ENCODE measurements at regions not wholly inside any gene's neighbourhood (a gene's known extent, or its start where the extent isn't known, plus 50 kb on each side); places are given as distances from the start of the nearest gene placed in this dataset.

DNA sequence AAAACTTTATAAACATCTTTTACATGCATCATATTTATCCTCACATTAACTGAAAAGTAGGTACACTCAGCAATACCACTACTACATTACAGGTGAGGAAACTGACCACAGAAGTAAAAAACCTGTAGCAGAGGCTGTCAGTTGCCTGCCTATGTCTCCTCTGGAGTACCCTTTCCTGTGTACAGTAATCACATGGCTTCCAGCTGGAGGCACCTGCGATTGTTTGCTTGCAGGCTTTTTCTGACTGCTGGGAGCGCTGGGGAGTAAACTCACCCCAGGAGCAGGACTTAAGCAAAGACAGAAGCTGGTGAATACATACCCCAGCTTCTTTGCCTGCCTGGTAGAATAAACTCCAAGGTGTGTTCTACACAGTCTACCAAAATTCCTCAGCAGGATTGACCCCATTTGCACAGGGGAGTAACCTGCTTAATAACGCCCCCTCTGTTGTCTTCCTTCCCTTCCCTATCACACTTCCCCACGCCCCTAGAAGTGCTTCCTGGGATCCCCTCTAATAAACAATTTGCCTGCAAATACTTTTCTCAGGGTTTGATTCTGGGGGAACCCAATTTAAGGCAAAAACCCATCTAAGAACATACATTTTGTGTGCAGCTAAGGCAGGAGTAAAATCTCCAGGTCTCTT is 138.9 kb downstream of the PTH2R start:
- H3K9me3 ChIP-seq (ENCODE audit: control insufficient read depth, insufficient read depth, low read depth, low read length): no peaks in the 10 kb centered on the region
- no peak for DNase-seq (ENCODE audit: low read depth in 2 of 2)
- no peak overlapping the region for H3K9ac ChIP-seq (ENCODE audit: insufficient read depth, low read length)
- H2AFZ ChIP-seq (ENCODE audit: low read length): no peak overlapping the region
- H3K4me3 ChIP-seq (replicated peaks in 1 of 4; ENCODE audit: control extremely low read depth in 1 of 4, insufficient read depth in 1 of 4, low read depth in 3 of 4, low read length in 4 of 4): no peak overlapping the region
- no peaks in the 10 kb centered on the region for H3K4me1 ChIP-seq (ENCODE audit: control insufficient read depth, extremely low read depth, insufficient read depth, low read length)
- no peaks in the 10 kb centered on the region for H4K20me1 ChIP-seq (ENCODE audit: control insufficient read depth, extremely low read depth, insufficient read depth, low read length)
- no peaks in the 10 kb centered on the region for H3K27me3 ChIP-seq (ENCODE audit: control insufficient read depth, insufficient read depth, low read length)
- TF ChIP-seq EZH2 (IDR thresholded peaks at IDR 0.05; ENCODE audit: low read length, missing control alignments): no peak
- TF ChIP-seq, protein P1, sequence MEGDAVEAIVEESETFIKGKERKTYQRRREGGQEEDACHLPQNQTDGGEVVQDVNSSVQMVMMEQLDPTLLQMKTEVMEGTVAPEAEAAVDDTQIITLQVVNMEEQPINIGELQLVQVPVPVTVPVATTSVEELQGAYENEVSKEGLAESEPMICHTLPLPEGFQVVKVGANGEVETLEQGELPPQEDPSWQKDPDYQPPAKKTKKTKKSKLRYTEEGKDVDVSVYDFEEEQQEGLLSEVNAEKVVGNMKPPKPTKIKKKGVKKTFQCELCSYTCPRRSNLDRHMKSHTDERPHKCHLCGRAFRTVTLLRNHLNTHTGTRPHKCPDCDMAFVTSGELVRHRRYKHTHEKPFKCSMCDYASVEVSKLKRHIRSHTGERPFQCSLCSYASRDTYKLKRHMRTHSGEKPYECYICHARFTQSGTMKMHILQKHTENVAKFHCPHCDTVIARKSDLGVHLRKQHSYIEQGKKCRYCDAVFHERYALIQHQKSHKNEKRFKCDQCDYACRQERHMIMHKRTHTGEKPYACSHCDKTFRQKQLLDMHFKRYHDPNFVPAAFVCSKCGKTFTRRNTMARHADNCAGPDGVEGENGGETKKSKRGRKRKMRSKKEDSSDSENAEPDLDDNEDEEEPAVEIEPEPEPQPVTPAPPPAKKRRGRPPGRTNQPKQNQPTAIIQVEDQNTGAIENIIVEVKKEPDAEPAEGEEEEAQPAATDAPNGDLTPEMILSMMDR (conservative IDR thresholded peaks at IDR 0.05 in 1 of 2, IDR thresholded peaks at IDR 0.05 in 1 of 2; ENCODE audit: low read depth in 1 of 2, low read length in 2 of 2): no peak
- H3K27ac ChIP-seq (ENCODE audit: insufficient read depth, low read length): no peak overlapping the region
- H3K36me3 ChIP-seq (ENCODE audit: control insufficient read depth, insufficient read depth, low read length): no peaks in the 10 kb centered on the region
- H3K4me2 ChIP-seq (ENCODE audit: extremely low read depth, insufficient read depth, low read length): no peak overlapping the region
- no peaks in the 10 kb centered on the region for H3K79me2 ChIP-seq (ENCODE audit: control insufficient read depth, insufficient read depth, low read length)

DNA sequence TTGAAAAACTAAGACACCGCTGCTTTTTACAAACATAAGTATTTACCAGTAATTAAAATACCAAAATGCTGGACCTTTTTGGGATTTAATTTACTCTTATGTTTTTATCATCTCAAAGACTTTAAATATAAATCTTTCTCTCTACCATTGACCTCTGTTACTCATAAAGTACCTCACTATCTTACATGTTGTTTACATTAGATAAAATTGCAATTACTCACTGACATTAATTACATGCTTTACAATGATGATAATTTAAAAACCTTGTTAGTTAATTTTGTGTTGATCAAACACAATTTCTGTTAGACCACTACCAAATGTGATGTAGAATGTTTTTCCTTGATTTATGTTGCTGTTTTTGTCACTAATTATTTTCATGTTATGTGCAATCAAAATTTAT is 139.5 kb downstream of the PTH2R start:
- Histone ChIP-seq H3K36me3 (ENCODE audit: control insufficient read depth, insufficient read depth, low read length) (no peaks in the 10 kb centered on the region), H4K20me1 (ENCODE audit: control insufficient read depth, extremely low read depth, insufficient read depth, low read length) (no peaks in the 10 kb centered on the region), H3K9ac (ENCODE audit: insufficient read depth, low read length) (no peak overlapping the region), H3K4me1 (ENCODE audit: control insufficient read depth, extremely low read depth, insufficient read depth, low read length) (no peaks in the 10 kb centered on the region), H3K9me3 (ENCODE audit: control insufficient read depth, insufficient read depth, low read depth, low read length) (no peaks in the 10 kb centered on the region), H3K4me2 (ENCODE audit: extremely low read depth, insufficient read depth, low read length) (no peak overlapping the region), H3K27me3 (ENCODE audit: control insufficient read depth, insufficient read depth, low read length) (no peaks in the 10 kb centered on the region), H3K79me2 (ENCODE audit: control insufficient read depth, insufficient read depth, low read length) (no peaks in the 10 kb centered on the region), H3K4me3 (replicated peaks in 1 of 4; ENCODE audit: control extremely low read depth in 1 of 4, insufficient read depth in 1 of 4, low read depth in 3 of 4, low read length in 4 of 4) (no peak overlapping the region), H3K27ac (ENCODE audit: insufficient read depth, low read length) (no peak overlapping the region), H2AFZ (ENCODE audit: low read length) (no peak overlapping the region)
- DNase-seq (ENCODE audit: low read depth in 2 of 2): no peak
- TF ChIP-seq, protein P1 (conservative IDR thresholded peaks at IDR 0.05 in 1 of 2, IDR thresholded peaks at IDR 0.05 in 1 of 2; ENCODE audit: low read depth in 1 of 2, low read length in 2 of 2): no peak
- TF ChIP-seq EZH2 (IDR thresholded peaks at IDR 0.05; ENCODE audit: low read length, missing control alignments): no peak

DNA sequence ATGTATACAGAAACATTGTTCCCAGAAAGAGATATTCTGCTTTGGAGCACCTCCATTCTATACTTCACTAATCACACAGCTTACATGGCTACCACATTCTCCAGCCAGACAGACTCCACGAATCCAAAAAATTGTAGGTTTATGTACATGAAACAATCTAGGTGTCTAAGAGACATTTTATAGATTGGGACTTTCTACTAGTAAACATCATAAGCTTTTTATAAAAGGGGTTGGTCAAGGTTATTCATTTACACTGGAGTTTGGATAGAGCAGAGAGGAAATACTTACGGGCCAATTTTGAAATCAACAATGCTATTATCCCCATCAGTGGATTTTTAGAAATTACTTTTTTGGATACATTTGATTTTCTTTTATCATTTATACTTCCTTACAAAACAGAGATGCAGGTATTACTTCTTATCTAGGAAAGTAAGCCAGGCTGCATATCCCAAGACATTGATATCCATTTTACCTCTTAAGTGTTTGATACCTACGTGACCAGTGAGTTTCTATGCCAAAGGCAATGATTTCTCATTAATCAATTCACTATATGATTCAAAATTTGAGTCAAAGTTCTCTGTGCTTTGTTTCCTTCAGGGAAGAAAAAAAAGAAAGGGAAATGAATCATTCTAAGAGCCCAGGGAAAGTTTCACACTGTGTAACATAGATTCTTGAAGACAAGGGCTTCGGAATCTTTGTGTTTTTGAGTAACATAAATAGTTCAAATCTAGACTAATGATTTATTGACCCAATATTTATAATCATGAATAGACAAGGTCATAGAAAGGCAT is 140.5 kb downstream of the PTH2R start:
- no peak overlapping the region for H3K4me2 ChIP-seq (ENCODE audit: extremely low read depth, insufficient read depth, low read length)
- no peak overlapping the region for H3K9ac ChIP-seq (ENCODE audit: insufficient read depth, low read length)
- H3K36me3 ChIP-seq (ENCODE audit: control insufficient read depth, insufficient read depth, low read length): no peaks in the 10 kb centered on the region
- no peak overlapping the region for H3K4me3 ChIP-seq (replicated peaks in 1 of 4; ENCODE audit: control extremely low read depth in 1 of 4, insufficient read depth in 1 of 4, low read depth in 3 of 4, low read length in 4 of 4)
- no peak overlapping the region for H3K27ac ChIP-seq (ENCODE audit: insufficient read depth, low read length)
- TF ChIP-seq, protein P1 (conservative IDR thresholded peaks at IDR 0.05 in 1 of 2, IDR thresholded peaks at IDR 0.05 in 1 of 2; ENCODE audit: low read depth in 1 of 2, low read length in 2 of 2): no peak
- TF ChIP-seq EZH2 (IDR thresholded peaks at IDR 0.05; ENCODE audit: low read length, missing control alignments): no peak
- DNase-seq (ENCODE audit: low read depth in 2 of 2): no peak
- H3K27me3 ChIP-seq (ENCODE audit: control insufficient read depth, insufficient read depth, low read length): no peaks in the 10 kb centered on the region
- no peaks in the 10 kb centered on the region for H3K79me2 ChIP-seq (ENCODE audit: control insufficient read depth, insufficient read depth, low read length)
- H3K4me1 ChIP-seq (ENCODE audit: control insufficient read depth, extremely low read depth, insufficient read depth, low read length): no peaks in the 10 kb centered on the region
- no peaks in the 10 kb centered on the region for H3K9me3 ChIP-seq (ENCODE audit: control insufficient read depth, insufficient read depth, low read depth, low read length)
- no peaks in the 10 kb centered on the region for H4K20me1 ChIP-seq (ENCODE audit: control insufficient read depth, extremely low read depth, insufficient read depth, low read length)
- no peak overlapping the region for H2AFZ ChIP-seq (ENCODE audit: low read length)
